NB4 (cell line): ENCODE measurements at regions not wholly inside any gene's neighbourhood (a gene's known extent, or its start where the extent isn't known, plus 50 kb on each side); places are given as distances from the start of the nearest gene placed in this dataset.
A peak's percentile ranks its signal among the peaks of the same experiment; 100 is the strongest.

Source experiments
- DNase-seq: peaks from one replicate; pipeline ENCODE4 v3.0.0; 2010; ENCODE audit warnings: low read depth
- H3K4me3 ChIP-seq: one replicate; pipeline ENCODE4 v1.5.1; 2011; ENCODE audit warnings: mild to moderate bottlenecking, low read depth, low read length, moderate library complexity
- CTCF ChIP-seq: IDR thresholded peaks from one replicate; pipeline ENCODE4 v1.5.1; 2012; ENCODE audit warnings: low read depth, low read length
- MYC ChIP-seq: IDR thresholded peaks from 2 replicates; pipeline ENCODE4 v1.6.1; 2011; ENCODE audit warnings: low read depth, low read length
- POLR2A ChIP-seq: IDR thresholded peaks from 2 replicates; pipeline ENCODE4 v1.6.1; 2011; ENCODE audit warnings: mild to moderate bottlenecking; ENCODE audit not compliant: insufficient read length; ENCODE audit errors: extremely low read depth
- TF ChIP-seq, protein P1 (sequence below): IDR thresholded peaks from 2 replicates; pipeline ENCODE4 v1.6.1; 2011; ENCODE audit warnings: low read depth, low read length

DNA sequence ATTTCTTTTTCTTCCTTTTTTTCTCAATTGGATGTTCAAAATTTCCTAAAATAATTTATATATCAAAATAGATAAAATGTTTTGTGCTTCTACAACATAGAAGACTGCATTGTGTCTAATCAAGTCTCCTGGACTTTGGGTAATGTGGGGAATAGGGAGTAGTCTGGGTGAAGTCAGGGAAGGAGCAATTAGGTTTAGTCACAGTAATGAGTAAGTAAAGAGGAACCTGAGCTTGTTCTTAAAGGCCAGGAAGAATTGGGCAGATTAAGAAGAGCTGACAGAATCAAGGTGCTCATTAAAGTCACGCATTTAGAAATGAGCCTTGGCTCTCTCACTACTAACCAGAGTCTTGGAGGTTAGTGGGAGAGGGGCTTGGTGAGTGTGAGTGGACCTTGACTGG, 233.3 kb upstream of the SSTR1 start:
- no peak for DNase-seq
- no peak for TF ChIP-seq CTCF
- TF ChIP-seq POLR2A: no peak
- TF ChIP-seq MYC: no peak
- TF ChIP-seq, protein P1, sequence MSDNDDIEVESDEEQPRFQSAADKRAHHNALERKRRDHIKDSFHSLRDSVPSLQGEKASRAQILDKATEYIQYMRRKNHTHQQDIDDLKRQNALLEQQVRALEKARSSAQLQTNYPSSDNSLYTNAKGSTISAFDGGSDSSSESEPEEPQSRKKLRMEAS: no peak

DNA sequence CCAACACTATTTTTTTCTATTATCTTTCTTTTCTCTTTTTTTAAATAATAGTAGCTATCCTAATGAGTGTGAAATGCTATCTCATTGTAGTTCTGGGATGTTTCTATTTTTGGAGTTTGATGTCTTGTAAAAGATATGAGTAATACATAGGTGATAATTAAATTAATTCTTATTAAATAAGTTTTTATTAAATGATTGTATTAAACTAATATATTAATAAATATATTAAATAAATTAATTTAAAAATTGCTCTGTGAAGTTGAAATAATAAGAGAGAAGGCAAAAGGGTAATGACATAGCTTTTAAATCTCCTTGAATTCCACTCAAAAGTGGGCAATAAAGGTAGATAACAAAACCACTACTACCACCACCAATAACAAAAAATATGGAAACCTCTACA, 230.2 kb upstream of the SSTR1 start:
- DNase-seq: no peak
- TF ChIP-seq CTCF (no peak), POLR2A (no peak), MYC (no peak)
- TF ChIP-seq, protein P1: no peak
- no peak overlapping the region for H3K4me3 ChIP-seq

More for the DNA sequence above, 233.3 kb upstream of the SSTR1 start:
- no peak overlapping the region for H3K4me3 ChIP-seq

GRCh38 chr14:37985826-37986470, 221.8 kb upstream of the SSTR1 start:
- TF ChIP-seq POLR2A: no peak
- no peak for TF ChIP-seq MYC
- TF ChIP-seq CTCF: peak; percentile 80
- peak; percentile 55 for DNase-seq
- H3K4me3 ChIP-seq: no peak overlapping the region

GRCh38 chr14:37988472-37988871, 219.2 kb upstream of the SSTR1 start:
- no peak overlapping the region for H3K4me3 ChIP-seq
- DNase-seq: no peak
- TF ChIP-seq CTCF (no peak), MYC (no peak), POLR2A (no peak)
- TF ChIP-seq, protein P1: no peak

- H3K4me3 ChIP-seq: no peak overlapping the region
- TF ChIP-seq MYC: no peak
- TF ChIP-seq, protein P1: no peak
- TF ChIP-seq CTCF: no peak
- TF ChIP-seq POLR2A: no peak
- no peak for DNase-seq
Measured at GRCh38 chr14:37991027-37991426, 216.7 kb upstream of the SSTR1 start.
